ENCODE measurements at regions not wholly inside any gene's neighbourhood (a gene's known extent, or its start where the extent isn't known, plus 50 kb on each side); places are given as distances from the start of the nearest gene placed in this dataset.

GRCh38 chr1:90155721-90156487, 161.0 kb downstream of the ZNF326 start:
- no peak for DNase-seq (ENCODE audit: extremely low read depth, low read depth, low spot score)

DNA sequence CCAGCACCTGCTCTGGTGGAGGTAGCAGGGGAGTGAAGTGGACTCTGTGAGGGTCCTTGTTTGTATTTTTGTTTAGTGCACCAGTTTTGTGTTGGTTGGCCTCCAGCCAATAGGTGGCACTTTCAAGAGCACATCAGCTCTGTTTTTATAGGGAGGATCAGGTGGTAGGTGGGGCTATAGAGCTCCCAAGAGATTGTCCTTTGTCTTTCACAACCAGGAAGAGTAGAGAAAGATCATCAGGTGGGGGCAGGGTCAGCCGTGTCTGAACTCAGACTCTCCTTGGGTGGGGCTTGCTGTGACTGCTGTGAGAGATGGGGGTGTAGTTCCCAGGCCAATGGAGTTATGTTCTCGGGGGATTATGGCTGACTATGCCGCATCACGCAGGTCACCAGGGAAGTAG, 159.8 kb downstream of the ZNF326 start:
- DNase-seq (ENCODE audit: extremely low read depth, low read depth, low spot score): no peak

DNA sequence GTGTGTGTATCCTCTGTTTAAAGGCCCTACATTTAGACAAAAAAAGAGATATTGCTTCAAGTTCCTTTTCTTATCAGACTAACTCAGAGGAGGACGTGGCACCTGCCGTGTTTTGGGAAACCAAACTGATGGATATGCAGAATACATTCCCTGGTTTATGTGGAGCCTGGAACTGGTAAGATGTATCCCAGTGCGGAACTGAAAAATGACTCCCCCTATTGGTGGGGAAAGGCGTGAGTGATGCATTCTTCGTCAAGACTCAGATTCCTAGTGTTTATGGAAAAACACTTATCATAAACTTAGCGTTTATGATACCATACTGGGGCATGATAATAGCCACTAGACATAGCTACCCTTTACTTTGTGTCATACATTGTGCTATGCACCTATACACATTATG, 154.2 kb downstream of the ZNF326 start:
- no peak for DNase-seq (ENCODE audit: extremely low read depth, low read depth, low spot score)

DNA sequence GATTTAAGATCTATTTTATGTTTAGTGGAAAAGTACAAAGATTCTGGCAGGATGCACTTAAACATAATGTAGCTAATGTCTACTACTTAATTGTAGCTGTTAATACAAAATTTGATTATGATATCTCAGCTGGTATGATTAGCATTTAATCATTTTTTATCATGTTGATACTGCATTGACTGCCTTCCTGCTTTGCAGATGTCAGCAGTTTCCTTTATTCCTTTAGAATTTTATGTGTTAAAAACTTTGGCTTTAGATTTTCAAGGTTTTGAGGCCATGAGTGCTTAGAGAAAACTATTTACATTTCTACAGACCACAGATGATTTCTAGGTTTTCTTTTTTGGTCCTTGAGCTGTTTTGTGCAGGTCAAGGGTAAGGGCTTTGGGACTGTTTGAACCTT, 152.2 kb downstream of the ZNF326 start:
- DNase-seq (ENCODE audit: extremely low read depth, low read depth, low spot score): no peak

GRCh38 chr1:90144820-90145219, 149.9 kb downstream of the ZNF326 start:
- DNase-seq (ENCODE audit: extremely low read depth, low read depth, low spot score): no peak

- no peak for DNase-seq (ENCODE audit: extremely low read depth, low read depth, low spot score)
Measured at GRCh38 chr1:90143591-90143990, 148.7 kb downstream of the ZNF326 start.

- DNase-seq (ENCODE audit: extremely low read depth, low read depth, low spot score): no peak
Measured at GRCh38 chr1:90142697-90143096, 147.8 kb downstream of the ZNF326 start.

GRCh38 chr1:90139837-90140236, 144.9 kb downstream of the ZNF326 start:
- no peak for DNase-seq (ENCODE audit: extremely low read depth, low read depth, low spot score)

DNA sequence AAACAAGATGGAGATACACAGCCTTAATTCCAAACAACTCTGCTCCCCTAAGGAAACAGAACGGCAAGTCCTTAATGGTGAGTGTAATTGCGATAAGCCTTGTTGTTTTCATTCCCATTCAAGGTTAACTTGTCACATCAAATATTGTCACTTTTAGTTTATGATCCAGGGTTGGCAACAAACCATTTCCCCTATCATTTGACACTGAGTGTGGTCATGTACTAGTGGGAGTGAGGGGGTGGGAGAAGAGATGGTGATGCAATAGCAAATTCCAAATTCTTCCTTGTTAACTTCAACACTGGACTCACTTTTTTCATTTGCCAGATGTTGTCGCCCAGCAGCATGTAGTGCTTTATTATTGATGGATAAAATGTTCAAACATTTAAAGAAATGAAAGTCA, 140.4 kb downstream of the ZNF326 start:
- DNase-seq (ENCODE audit: extremely low read depth, low read depth, low spot score): no peak

DNA sequence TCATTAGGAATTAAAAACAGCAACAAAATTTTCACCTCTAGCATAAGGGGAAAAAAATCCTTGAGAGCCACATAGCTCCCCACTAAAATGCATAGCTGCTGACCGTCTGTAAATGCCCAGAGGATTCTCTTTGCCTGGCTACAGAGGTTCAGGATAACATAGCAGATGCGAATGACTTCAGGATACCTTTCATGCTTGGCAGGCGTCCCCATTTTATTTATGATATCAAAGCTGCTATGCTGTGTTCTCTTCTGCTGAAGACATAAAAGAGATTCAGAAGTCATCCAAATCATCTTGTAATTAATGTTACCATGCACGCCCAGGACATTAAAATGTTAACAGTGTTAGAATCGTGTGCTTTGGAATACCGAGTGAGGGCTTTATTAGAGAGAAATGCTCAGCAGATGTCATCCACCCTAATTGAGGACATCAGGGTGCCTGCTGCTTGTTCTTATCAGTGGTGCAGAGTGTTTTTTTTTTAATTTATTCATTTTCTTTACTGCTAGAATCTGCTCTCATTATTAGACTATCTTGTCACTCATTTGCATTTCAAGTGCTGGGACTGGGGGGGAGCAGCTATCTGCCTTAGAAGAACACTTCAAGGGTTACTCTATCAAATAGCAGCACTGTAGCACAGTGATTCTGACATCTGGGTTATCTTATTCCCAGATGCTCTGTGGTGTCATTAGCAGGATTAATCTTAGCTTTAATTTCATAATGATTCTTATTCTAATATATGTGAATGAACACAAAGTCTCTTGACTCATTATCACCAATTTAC, 139.5 kb downstream of the ZNF326 start:
- DNase-seq (ENCODE audit: extremely low read depth, low read depth, low spot score): no peak

- DNase-seq (ENCODE audit: extremely low read depth, low read depth, low spot score): no peak
Measured at GRCh38 chr1:90133133-90133532, 138.2 kb downstream of the ZNF326 start.

GRCh38 chr1:90132306-90132705, 137.4 kb downstream of the ZNF326 start:
- DNase-seq (ENCODE audit: extremely low read depth, low read depth, low spot score): no peak

- DNase-seq (ENCODE audit: extremely low read depth, low read depth, low spot score): no peak
Measured at GRCh38 chr1:90127288-90127953, 132.5 kb downstream of the ZNF326 start.

DNA sequence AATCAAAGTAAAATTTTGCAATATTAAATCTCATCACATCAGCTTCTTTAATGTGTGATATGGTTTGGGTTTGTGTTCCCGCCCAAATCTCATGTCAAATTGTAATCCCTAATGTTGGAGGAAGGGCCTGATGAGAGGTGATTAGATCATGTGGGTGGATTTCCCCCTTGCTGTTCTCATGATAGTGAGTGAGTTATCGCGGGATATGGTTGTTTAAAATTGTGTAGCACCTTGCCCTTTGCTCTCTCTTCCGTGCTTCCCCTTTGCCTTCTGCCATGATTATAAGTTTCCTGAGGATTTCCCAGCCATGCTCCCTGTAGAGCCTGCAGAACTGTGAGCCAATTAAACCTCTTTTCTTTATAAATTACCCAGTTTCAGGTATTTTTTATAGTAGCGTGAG, 131.9 kb downstream of the ZNF326 start:
- DNase-seq (ENCODE audit: extremely low read depth, low read depth, low spot score): no peak

DNA sequence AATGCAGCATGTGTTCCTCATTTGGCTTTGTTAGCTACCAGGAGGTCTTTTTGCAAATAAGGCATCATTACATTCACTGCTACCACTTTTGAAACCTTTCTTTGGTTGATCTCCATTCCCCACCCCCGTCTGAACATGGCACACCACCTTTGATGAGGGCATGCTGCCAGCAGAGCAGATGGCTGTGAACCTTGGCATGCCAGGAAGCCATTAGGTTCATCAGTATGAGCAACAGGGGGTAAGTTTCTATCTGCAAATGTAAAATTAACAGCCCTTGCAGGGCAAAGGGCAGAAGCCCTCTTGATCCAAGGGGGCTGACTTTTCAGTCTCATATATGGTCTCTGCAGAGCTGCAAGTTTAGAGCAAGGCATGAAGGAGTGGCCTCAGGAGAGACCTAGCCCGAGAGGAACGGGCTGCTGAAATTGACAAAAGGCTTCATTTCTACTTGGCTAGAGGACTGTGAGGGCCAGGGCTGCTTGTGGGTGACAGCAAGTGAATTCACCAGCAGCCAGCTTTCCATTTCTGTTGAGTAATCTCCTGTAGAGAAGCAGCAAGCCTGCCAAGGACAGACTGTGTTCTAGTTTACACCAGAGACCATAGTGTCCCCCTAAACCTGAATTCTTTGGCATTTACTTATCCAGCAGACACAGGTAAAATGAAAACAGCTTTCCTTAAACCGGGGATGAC, 127.9 kb downstream of the ZNF326 start:
- no peak for DNase-seq (ENCODE audit: extremely low read depth, low read depth, low spot score)

- peak; percentile 29 for DNase-seq (ENCODE audit: extremely low read depth, low read depth, low spot score)
Measured at GRCh38 chr1:90114521-90115141, 119.7 kb downstream of the ZNF326 start.

GRCh38 chr1:90107990-90108389, 113.1 kb downstream of the ZNF326 start:
- no peak for DNase-seq (ENCODE audit: extremely low read depth, low read depth, low spot score)

DNA sequence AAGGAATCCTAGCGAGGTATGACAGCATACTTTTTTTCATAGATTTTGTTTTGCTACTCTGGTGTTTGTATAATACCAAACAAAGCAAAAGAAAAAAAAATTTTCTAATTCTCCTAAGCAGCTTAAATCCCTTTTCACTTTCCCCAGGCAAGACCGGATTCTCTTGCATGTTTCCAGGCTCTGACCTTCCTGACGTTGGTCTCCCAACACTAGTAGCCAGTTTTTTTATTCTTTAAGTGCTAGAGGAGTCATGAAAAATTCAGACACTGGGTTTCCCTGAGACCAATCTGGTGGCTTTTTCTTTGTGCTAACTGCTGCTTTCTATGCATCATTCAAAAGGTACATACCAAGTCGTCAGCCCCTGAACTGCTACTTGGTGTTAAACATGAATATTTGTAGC, 111.4 kb downstream of the ZNF326 start:
- no peak for DNase-seq (ENCODE audit: extremely low read depth, low read depth, low spot score)

GRCh38 chr1:90104941-90105538, 110.1 kb downstream of the ZNF326 start:
- DNase-seq (ENCODE audit: extremely low read depth, low read depth, low spot score): no peak

DNA sequence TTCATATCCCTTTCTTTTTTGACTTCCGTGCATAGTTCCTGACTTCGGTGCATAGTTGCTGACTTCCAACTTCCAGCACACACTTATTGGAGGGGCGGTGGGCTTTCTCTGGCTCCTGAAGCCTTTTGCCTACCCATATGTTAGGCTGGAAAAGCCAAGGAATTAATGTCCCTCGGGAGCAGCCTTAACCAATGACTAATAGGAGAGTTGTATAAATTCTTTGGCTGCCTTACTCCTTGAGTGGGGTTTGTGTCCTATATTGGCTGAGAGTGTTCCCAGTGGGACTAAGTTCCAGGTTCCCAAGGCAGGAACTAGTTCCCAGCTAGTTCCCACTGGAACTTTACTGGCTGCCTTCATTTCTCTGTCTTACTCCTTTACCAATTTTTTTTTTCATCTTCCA, 105.7 kb downstream of the ZNF326 start:
- no peak for DNase-seq (ENCODE audit: extremely low read depth, low read depth, low spot score)
